NCI-H2081 treated with DMSO at 0.1 percent for 48 hours (cell line): ENCODE measurements at regions not wholly inside any gene's neighbourhood (a gene's known extent, or its start where the extent isn't known, plus 50 kb on each side); places are given as distances from the start of the nearest gene placed in this dataset.

Experiments
- DNase-seq: peaks from one replicate; lab custom pipeline; 2025; lab: John Stamatoyannopoulos, UW

DNA sequence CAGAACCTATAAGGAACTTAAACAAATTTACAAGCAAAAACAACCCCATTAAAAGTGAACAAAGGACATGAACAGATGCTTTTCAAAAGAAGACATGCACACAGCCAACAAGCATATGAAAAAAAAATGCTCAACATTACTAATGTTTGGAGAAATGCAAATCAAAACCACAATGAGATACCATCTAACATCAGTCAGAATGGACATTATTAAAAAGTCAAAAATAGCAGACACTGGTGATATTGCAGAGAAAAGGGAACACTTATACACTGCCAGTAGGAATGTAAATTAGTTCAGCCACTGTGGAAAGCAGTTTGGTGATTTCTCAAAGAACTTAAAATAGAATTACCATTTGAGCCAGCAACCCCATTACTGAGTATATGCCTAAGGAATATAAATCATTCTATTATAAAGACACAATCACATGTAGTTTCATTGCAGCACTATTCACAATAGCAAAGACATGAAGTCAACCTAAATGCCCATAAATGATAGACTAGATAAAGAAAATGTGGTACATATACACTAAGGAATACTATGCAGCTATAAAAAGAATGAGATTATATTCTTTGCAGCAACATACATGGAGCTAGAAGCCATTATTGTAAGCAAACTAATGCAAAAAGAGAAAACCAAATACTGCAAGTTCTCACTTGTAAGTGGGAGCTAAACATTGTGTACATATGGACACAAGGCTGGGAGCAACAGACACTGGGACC lies 1509.4 kb downstream of the TECRL start:
- DNase-seq: no peak

DNA sequence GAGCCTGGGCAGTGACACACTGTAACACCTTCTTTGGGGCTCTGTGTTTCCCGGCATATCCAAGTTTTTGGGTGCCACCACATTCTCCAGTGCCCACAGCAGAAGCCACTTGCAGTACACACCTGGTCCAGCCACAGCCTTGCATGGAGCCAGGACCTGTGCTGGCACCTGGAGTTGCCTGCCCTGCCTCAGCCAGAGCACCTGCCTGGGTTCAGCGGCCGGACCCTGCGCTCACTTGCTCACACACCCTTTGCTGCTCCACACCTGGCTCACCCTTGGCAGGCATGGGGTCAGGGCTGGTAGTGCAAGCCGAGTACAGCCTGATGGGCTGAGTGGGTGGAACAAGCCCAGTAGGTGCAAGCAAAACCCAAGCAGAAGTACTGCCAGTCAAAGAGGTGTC lies 1511.1 kb downstream of the TECRL start:
- no peak for DNase-seq

DNA sequence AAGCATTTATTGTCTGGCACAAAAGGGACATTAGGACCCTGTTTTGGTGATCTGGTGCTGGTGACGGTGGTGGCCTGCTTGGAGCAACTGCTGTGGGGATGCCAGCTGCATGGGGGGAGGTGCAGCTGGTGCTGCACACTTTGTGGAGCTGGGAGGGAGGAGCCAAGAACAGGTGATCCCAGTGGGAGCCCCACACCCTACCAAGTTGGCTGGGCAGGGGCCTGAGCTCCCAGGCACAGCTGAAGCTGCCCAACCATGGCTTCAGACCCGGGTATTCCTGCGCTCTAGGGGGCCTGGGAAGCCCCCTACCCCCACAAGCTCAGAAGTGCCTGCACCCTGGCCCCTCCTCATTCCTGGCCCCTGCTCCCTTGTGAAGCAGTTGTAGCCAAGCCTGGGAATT lies 1512.5 kb downstream of the TECRL start:
- DNase-seq: no peak

DNA sequence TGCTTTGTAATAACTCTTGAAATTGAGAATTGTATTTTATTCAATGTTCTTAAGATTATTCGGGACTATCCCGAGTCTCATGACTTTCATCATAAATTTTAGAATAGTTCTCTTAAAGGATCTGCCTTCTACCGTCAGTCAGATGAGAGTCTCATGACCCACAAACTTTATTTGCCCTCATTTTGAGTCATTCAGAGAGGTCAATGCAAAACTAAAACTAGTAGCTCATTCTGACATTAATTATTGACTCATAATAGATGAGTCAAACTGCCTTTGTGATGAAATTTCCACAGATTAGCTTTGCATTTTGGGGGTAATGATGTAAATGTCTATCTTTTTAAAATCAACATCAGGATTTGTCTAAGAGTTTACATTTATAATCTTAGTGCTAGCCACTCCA lies 1527.3 kb downstream of the TECRL start:
- DNase-seq: no peak

DNA sequence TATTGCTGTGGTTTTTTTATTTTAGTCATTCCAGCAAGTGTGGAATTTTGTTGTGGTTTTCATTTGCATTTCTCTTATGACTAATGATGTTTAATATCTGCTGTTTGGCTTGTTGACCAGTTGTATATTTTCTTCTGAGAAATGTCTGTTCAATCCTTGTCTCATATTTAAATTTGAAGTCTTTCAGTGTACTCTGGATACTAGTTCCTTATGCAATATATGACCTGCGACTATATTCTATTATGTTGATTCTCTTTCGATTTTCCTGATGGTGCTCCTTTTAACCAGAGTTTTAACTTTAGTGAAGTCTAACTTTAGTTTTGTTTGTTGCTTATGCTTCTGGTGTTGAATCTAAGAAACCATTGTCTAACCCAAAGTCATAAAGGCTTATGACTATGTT lies 1528.0 kb downstream of the TECRL start:
- DNase-seq: no peak

DNA sequence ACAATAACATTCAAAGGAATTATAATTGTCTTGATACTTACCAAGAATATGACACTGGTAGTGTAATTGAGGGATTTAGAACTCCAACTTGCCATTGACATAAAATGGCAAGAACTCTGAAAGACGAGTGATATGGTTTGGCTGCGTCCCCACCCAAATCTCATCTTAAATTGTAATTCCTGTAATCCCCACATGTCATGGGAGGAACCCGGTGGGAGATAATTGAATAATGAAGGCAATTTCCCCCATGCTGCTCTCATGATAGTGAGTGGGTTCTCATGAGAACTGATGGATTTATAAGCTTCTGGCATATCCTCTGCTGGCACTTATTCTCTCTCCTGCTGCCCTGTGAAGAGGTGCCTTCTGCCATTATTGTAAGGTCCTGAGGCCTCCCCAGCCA lies 1536.4 kb downstream of the TECRL start:
- DNase-seq: no peak

DNA sequence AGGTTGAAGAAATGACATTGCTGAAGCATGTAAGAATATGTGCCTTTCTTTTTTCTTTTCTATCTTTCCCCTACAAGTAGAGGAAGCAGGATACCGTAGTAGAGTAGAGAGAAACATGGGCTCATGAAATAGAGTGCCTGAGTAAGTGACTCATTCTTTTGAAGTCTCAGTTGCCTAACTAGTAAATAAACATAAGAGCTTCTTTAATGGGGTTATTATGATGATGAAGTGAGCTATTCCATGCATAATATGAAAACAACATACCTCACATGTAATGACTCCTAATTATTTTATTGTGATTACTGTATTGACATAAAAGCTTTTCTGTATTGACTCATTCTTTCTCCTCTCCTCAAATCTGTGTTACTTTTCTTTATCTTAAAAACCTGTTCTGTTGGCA lies 1538.2 kb downstream of the TECRL start:
- DNase-seq: no peak

DNA sequence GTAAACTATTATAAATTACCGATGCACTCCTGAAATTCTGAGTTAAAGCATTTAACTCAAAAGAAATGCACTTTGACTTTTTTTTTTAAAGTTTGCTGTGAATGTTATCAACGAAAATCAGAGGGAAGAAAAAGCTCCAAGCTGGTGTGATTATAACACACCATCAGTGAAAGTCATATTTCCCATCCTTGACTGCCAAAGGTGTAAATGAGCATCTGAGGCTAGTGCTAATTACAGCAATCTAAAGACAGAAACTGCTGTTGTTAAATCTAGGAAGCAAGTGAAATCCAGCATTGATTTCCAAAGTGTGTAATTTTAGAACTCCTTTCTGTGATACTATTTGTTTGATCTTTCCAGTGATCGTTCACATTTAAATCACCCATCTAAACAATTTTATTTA lies 1538.8 kb downstream of the TECRL start:
- no peak for DNase-seq

DNA sequence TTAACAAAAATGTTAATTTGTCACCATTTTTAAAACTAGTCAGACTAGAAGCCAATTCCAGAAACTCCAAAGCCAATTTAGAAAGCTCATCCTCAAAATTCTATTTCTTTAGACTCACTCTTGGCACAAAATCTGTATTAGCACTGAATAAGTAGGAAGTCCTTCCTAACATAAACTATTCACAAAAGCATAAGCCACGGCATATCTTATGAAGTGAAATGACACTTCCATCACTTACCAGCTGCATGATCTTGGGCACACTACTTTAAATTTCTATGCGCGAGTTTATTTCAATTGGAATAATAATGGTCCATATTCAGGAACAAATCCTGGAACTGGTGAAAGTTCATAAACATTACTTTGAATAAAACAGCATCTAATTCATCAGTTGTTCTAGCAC lies 1544.0 kb downstream of the TECRL start:
- DNase-seq: no peak

DNA sequence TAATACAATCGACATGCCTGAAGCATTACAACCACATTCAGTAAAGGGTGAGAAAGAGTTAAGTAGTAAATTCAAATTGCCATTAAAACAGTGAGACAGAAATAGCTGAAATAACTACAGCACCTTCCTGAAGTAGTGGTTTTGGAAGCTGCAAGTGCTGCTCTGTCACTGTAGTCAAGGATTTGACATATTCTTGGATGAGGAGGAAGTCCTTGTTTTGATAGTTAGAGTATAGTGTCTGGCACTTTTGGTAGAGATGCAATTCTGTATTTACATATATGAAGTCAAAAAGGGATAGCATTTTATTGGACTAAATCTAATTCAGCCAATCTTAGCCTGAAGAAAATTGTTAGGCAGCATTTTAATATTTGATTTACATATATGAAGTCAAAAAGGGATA lies 1559.6 kb downstream of the TECRL start:
- no peak for DNase-seq

DNA sequence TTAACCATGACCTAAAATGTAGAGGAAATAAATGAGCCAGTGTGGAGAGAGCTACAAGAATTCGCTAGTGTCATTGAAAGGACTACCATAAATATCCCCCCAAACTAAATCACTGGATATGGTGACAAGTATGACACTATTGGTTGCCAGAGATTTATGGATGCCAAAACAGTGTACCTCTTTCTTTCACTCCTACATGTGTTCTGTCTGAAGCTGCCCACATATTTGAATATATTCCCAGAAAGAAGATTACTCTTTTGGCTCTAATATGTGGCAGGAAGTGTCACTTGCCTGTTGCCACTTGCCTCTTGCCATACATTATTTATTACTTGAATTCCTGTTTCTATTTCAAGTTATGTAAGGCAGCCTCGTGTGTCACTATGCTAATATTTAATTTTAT lies 1573.6 kb downstream of the TECRL start:
- no peak for DNase-seq

DNA sequence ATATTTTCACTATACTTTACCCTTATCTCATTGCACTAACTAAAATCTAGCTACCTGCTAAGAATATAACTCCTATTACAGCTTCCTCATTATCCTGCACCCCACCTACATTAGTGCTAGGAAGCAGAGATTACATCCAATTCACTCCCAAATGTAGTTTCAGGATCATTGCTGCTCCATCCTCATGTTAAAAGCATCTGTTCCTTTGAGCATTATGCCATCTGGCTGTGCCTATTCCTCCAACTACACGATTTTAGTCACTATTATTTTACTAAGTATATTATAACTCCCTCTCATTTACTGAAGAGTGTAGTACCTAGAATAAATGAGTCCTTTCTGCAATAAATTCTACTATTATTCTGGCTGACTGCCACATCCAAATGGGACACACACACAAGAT lies 1586.9 kb downstream of the TECRL start:
- no peak for DNase-seq

DNA sequence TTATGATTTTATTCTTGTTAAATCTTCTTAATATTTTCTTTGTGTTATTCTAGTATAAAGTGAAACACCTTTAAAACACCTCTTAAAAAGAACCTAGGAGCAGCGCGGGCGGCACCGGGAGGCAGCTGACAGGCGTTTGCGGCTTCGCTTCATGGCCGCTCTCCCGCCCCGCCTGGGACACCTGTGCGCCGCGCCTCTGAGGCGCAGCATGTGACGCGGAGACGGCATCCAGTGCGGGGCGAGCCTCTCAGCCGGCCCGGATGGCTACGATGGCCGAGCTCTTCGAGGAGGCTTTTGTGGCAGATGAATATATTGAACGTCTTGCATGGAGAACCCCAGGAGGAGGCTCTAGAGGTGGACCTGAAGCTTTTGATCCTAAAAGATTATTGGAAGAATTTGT lies 1592.7 kb downstream of the TECRL start:
- no peak for DNase-seq

DNA sequence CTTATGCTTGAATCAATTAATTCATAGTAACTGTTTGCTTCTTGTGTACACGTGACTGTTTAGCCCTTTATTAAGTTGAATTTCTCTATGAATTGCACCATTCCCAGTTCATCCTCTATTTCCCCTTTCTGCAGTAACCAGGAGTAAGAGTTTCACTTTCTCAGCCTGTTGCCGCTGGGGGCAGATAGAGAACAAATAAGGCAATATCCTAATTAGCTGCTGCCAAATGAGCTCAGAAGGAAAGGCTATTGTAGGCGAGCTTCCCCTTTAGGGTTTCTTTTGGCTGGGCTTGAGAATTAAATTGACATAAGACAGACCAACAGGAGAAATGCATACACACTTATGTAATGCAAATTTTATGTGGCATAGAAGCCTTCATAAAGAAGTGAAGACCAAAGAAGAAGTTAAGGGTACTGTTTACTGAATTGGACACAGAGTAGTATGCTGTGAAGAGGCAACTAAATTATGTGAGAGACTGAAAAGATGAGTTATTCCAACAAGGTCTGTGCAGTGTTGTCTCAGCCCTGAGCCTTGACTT lies 1594.7 kb downstream of the TECRL start:
- DNase-seq: no peak

DNA sequence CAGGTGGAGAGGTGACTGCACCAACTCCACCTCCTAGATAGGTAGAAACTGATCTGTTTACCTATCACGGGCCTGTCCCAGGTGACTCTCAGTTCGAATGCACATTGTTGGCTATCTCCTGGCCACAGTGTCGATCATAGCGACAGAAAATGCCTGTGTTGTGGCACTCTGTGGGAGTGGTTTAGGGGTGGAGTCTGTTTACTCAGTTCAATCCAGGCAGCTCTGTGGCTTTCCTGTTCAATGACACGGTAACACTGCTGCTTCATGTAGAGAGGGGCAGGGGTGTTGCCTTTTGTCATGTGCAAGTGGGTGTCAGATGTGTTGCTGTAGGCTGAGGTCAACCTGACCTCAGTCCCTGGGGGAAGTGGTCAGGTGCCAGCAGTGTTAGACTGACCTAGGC lies 1602.4 kb downstream of the TECRL start:
- no peak for DNase-seq

DNA sequence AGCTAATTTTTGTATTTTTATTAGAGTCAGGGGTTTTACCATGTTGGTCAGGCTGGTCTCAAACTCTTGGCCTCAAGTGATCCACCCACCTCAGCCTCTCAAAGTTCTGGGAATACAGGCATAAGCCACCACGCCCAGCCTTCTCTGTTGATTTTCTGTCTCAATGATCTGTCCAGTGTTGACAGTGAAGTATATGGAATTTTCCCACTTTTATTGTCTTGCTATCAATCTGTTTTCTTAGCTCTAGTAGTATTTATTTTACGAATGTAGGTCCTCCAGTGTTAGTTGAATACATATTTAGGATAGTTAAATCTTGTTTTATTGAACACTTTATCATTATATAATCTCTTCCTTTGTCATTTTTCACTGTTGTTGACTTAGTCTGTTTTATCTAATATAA lies 1603.9 kb downstream of the ADGRL3 start:
- DNase-seq: no peak

DNA sequence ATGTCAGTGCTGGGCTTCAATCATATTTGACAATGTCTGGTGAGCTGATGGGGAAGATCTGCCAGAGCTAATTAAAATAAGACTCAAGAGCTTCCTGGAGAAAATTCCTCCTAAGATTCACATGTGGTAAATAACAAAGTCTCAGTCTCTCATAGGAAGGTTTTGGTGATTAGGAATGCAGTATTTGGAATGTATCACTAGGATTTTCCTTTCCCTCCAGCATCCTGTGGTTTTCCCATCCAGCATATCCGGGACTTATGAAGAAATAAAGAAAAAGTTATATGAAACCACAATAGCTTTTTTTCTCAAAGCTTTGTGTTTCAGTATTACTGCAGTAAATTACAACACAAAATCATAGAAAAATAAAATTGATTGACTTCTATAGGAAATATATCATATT lies 1597.1 kb downstream of the ADGRL3 start:
- DNase-seq: no peak

DNA sequence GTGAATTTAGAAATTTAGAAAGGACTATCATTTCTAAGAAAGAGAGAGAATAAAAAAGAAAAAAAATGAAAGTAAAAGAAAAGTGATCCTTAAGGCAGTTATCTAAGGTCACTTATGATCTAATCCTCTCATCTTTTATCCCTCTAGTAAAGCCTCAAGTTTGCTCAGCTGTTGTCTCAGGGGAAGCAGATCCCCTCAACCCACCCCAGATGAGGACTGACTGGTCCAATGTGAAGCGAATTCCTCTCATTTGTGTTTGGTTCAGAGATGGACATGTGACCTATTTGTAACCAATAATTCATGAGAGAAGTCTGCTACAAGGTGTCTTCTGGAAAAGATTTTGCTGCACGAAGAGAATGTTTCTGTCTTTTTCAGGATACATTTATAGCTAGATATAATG lies 1591.3 kb downstream of the ADGRL3 start:
- no peak for DNase-seq

DNA sequence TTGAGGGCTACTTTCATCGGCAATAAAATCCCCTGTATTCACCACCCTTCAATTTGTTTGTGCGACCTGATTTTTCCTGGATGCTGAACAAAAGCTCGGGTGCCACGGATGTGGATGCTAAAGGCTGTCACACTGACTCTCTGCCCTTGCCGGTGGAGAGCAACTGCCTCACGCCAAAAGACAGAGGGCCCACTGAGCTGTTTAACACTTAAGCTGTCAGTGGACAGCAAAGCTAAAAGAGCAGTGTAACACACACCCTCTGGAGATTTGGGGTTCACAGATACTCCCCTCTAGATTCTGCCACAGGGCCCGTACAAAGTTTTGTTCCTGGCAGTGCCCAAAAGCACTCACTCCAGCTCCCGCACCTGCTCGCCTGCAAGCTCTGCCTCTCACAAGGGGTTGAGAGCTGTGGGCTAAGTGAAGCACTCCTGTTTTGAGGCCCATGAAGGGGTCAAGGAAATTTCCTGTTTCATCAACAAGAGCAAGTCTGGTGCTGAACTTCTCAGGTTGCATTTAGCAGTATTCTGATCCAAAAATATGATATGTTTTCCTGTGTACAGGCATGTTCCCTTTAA lies 1571.9 kb downstream of the ADGRL3 start:
- no peak for DNase-seq

DNA sequence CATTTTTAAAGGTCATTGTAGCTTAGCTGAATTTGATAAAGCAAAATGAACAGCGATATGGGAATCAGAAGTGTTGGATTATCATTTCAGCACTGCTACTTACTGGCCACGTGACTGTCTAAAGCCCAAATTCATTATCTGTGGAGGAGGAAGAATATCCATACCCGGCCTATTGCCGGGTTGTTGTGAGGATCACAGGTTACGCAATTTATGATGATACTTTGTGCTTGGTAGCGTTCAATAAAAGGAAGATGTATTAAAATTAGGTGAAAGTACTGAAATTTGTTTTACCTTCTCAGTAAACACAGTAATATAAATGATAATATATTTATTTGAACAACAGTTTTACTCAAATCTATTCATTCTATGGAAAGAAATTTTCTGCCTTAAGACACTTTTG lies 1540.2 kb downstream of the ADGRL3 start:
- DNase-seq: no peak

DNA sequence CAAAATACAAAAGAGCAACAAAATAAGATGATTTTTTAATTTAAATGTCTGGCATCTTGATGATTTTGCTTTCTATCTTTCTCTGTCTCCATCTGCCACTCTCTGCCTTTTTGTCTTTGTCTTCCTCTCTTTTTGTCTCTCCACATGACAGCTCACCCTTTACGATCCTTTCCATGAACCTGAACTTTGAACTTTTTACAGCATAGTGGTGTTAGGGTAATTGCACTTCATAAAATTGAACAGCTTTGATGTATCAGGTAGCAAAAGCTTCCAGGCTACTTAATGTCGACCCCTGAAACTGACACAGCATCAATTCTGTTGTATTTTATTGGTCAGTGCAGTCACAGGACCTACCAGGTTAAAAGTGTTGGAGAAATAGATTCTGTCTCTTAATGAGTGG lies 1517.0 kb downstream of the ADGRL3 start:
- DNase-seq: no peak

DNA sequence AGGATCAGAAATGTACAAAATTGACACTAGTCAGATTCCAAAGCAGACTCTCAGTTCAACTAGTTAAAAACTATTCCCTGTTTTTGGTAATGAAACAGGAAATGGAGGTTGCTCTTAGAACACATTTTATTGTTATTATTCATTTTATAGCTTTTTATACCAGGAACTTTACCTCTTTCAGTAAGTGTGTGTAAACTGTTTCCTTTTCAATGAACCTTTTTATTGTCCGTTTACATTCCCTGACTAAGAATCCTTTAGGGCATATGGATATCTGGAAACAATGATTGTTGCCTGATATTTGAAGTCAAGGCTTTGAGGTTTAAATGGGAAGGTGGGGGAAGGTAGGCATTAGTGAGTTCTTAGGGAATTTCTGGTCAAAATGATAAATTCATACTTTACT lies 1511.4 kb downstream of the ADGRL3 start:
- DNase-seq: no peak

DNA sequence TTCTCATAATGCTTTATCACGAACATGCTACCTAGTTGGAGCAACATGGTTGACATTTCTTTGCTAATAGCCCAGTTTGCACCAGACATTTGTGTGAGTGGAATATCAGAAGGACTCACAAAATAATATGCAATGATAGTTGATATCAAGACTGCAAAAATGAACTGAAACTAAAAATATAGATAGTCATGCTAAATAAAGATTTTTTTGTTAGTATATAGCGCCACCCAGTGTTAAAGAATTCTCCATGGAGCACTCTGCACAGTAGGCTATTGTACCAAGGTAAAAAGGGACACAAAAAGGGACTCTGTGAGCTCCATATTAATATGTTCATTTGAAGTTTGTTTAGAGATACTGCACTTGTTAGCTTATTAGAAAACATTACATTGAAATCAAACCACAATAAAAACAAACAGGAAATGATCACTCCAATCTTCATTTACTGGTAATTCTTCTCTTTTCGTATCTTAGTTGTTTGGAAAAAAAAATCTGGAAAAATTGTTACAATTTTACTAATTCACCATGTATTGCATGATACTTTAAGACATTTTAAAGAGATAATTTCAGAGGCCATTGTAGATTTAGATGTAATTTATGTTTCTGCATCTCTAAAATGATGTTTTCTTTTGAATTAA lies 1509.6 kb downstream of the ADGRL3 start:
- DNase-seq: peak; percentile 19

DNA sequence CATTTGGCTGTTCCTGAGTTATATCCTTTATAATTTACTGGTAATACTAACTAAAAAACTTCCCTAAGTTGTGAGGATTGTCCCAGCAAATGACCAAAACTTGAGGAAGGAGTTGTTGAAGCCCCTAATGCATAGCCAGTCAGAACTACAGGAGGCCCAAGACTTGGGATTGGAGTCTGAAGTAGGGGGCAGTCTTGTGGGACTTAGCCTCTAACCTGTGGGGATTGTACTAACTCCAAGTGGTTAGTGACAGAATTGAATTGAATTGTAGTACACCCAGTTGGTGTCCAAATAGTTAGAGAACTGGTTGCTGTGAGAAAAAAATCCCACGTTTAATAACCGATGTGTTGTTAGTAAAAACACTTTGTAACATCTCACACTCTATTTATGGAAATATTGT lies 1506.3 kb downstream of the ADGRL3 start:
- no peak for DNase-seq
